ENCODE measurements at regions not wholly inside any gene's neighbourhood (a gene's known extent, or its start where the extent isn't known, plus 50 kb on each side); places are given as distances from the start of the nearest gene placed in this dataset.

DNA sequence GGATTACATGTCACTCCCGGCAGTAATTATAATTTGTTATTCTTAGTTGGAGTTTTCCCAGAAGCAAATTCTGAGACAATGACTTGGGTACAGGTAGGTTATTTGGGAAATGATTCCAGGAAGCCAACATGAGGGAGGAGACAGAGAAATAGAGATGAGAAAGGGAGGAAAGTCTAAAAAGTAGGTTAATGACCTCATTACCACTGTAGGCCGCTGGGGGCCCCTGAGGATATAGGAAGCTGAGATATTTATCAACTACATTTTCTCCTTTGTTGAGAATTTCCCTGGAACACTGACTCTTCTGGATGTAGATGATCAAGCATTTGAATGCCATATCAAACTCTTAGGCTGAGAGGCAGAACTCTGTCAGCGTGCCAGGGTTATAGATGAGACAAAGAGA, 284.3 kb downstream of the ICOS start:
- no peak overlapping the region for H3K4me3 ChIP-seq (ENCODE audit: low read depth, low read length)
- TF ChIP-seq, protein P1, sequence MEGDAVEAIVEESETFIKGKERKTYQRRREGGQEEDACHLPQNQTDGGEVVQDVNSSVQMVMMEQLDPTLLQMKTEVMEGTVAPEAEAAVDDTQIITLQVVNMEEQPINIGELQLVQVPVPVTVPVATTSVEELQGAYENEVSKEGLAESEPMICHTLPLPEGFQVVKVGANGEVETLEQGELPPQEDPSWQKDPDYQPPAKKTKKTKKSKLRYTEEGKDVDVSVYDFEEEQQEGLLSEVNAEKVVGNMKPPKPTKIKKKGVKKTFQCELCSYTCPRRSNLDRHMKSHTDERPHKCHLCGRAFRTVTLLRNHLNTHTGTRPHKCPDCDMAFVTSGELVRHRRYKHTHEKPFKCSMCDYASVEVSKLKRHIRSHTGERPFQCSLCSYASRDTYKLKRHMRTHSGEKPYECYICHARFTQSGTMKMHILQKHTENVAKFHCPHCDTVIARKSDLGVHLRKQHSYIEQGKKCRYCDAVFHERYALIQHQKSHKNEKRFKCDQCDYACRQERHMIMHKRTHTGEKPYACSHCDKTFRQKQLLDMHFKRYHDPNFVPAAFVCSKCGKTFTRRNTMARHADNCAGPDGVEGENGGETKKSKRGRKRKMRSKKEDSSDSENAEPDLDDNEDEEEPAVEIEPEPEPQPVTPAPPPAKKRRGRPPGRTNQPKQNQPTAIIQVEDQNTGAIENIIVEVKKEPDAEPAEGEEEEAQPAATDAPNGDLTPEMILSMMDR (IDR thresholded peaks at IDR 0.05; ENCODE audit: borderline replicate concordance, insufficient read depth, low read depth, low read length) = no peak

DNA sequence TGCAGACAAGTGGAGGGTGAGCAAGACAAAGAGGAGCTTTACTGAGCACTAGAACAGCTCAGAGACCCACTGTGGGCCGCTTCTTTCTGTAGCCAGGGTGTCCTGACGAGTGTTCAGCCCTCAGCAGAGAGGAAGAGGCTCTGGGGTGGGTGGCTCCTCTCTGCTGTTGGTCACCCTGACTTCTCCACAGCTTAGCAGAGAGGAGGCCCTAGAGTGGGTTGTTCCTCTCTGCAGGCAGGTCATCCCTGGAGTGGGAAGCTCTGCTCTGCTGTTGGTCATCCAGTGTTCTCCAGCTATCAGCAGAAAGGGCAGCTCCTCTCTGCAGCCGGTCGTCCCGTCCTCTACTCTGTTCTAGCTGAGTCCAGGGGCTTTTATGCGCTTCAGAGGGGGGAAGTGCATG, 286.5 kb downstream of the ICOS start:
- TF ChIP-seq, protein P1 (IDR thresholded peaks at IDR 0.05; ENCODE audit: borderline replicate concordance, insufficient read depth, low read depth, low read length) = no peak

DNA sequence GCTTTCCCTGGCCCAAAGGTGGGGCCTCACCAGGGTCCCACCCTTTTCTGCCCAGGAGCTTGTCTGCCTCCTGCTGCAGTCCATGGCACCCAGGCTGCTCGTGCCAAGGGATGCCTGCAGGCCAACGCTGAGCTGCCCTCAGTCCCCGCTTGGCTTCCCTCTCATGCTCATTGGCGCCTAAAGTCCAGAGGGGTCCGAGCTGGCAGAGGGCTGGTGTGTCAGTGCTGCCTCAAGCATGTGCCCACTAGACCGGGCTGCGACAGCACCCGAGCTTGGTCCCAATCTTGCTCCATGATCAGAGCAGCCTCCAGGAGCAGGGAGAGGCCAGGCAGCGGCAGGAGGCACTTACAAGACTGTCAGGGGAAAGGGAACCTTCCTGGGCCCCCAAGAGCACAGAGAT, 287.0 kb downstream of the ICOS start:
- H3K4me3 ChIP-seq (ENCODE audit: low read depth, low read length) = no peak overlapping the region
- TF ChIP-seq, protein P1 (IDR thresholded peaks at IDR 0.05; ENCODE audit: borderline replicate concordance, insufficient read depth, low read depth, low read length) = no peak

More for the DNA sequence above, 286.5 kb downstream of the ICOS start:
- H3K4me3 ChIP-seq (ENCODE audit: low read depth, low read length) = no peak overlapping the region

DNA sequence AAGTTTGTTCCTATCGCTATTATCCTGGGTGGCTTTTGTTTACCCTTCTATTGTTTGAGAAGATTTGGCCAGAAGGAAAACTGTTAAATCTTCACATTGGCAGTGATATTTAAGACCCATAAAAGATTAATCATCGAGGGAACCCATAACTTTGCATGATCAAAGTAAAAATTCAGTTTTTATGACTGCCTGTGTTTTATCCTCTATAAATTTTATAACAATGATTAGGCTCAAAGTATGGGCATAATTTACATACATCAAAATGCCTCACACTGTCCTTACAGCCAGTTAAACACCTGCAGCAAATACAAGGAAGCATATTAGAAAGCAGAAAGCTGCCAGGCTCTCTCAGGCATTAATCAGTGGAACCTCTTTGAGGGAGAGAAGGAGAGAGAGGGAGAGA, 289.1 kb downstream of the ICOS start:
- H3K4me3 ChIP-seq (ENCODE audit: low read depth, low read length) = no peak overlapping the region
- TF ChIP-seq, protein P1 (IDR thresholded peaks at IDR 0.05; ENCODE audit: borderline replicate concordance, insufficient read depth, low read depth, low read length) = no peak

DNA sequence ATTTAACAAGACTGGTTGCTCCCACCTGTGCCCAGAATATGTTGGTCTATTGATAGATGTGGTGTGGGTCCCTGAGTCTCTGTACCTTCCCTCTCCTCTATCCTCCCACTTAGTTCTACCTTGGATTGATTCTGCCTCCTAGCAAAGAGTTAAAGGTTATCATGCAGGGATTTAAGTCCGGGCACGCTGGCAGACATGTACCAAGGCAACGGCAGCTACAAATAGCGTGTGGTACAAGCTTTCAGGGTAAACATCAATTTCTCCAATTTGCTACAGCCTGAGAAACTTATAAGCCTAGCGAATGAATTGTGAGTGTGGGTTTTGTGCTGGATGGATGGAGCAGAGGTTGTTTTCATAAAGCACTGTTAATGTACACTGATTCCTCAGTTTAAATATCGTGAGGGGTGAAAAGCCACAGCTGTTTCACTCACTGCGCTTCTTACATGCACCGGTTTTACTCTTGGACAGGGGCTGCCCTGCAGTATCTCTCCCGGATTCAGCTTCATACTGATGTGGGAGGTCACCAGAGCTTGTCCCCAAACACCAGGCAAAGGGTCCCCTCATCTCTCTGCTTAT, 289.8 kb downstream of the ICOS start:
- H3K4me3 ChIP-seq (ENCODE audit: low read depth, low read length) = no peak overlapping the region
- TF ChIP-seq, protein P1 (IDR thresholded peaks at IDR 0.05; ENCODE audit: borderline replicate concordance, insufficient read depth, low read depth, low read length) = no peak

DNA sequence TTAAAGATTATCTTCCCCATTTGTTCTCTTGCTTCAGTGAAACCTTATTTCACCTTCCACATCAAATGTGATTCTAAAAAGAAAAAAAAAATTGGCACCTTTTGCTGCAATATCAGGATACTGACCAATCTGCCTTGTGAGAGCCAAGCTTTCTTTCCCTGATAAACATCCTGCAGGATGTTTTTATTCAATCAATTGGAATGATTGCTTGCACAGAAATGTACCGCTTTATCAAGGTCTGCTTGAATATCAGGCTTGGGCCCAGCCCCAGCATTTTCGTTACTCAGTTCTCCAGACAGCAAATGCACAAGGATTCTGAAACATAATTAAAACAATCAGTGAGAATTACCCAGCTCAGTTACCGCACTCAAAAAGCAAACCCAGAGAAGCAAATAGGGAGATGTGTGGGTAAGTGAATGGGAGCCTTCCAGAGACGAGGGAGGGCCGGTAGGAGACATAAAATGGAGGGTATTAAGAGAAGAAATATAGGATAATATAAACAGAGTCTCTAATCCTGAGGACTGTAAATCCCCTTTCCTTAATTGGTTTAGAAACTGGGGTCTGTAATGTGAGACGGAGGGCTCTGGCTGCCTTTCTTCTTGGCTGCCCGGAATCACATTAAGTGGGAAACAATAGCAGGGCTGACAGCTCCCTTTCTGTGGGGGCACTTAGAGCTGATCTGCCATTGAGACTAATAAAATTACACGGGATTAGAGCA, 291.8 kb downstream of the ICOS start:
- no peak overlapping the region for H3K4me3 ChIP-seq (ENCODE audit: low read depth, low read length)
- TF ChIP-seq, protein P1 (IDR thresholded peaks at IDR 0.05; ENCODE audit: borderline replicate concordance, insufficient read depth, low read depth, low read length) = no peak

DNA sequence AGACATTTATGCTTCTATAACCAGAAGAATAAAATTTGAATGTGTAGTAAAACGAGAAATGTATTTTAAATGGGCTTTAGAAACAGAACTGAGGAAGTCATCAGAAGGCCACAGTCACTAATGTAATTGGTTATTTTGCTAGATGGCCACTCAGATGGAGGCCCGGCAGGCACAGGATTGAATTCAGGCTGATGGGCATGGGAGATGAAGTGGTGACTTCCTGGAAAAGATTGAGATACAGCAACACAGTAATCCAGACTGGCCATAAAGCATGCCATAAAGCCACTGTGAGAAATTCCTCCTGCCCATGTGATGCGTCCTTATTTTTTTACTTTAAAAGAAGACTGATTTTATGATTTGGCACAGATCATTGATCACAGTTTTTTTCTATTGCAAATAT, 297.7 kb downstream of the ICOS start:
- TF ChIP-seq, protein P1 (IDR thresholded peaks at IDR 0.05; ENCODE audit: borderline replicate concordance, insufficient read depth, low read depth, low read length) = no peak
- H3K4me3 ChIP-seq (ENCODE audit: low read depth, low read length) = no peak overlapping the region

All from GM12875 (cell line).